ENCODE measurements at regions not wholly inside any gene's neighbourhood (a gene's known extent, or its start where the extent isn't known, plus 50 kb on each side); places are given as distances from the start of the nearest gene placed in this dataset.

DNA sequence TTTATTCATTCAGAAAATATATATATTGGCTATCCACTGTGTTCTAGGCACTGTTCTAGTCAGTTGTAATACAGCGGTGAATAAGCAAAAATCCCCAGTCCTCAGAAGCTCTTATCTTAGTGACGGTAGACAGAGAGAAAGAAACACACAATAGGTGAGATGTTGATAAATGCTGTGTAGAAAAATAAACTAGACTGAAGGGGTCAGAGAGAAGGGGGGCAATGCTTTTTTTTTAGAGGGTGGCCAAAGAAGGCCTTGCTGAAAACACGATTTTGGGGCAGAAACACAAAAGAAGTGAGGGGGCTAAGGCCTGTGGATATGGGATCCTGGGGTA, 68.0 kb upstream of the MBOAT1 start:
- H3K36me3 ChIP-seq, result no peaks in the 10 kb centered on the region

DNA sequence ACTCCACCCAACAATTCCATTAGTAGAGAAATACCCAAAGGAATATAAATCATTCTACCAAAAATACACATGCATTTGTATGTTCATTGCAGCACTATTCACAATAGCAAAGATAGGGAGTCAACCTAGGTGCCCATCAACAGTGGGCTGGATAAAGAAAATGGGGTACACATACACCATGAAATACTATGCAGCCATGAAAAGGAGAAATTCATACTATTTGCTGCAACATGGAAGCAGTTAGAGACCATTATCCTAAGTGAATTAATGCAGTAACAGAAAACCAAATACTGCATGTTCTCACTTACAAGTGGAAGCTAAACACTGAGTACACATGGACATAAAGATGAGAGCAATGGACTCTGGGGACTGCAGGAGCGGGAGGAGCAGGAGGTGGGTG, 72.4 kb upstream of the MBOAT1 start:
- Histone ChIP-seq H3K4me3 (no peak overlapping the region), H3K27me3 (no peaks in the 10 kb centered on the region), H3K4me1 (no peaks in the 10 kb centered on the region), H3K27ac (no peak overlapping the region), H3K36me3 (no peaks in the 10 kb centered on the region), H3K9me3 (no peaks in the 10 kb centered on the region)
- intact Hi-C loops (cut with DNase I; ENCODE audit: low total_unique reads), result no loop called here
- DNase-seq (ENCODE audit: low spot score in 2 of 2), result no peak
- TF ChIP-seq POLR2A (IDR thresholded peaks at IDR 0.05) (no peak), POLR2AphosphoS5 (IDR thresholded peaks at IDR 0.05) (no peak)
- TF ChIP-seq, protein P1, sequence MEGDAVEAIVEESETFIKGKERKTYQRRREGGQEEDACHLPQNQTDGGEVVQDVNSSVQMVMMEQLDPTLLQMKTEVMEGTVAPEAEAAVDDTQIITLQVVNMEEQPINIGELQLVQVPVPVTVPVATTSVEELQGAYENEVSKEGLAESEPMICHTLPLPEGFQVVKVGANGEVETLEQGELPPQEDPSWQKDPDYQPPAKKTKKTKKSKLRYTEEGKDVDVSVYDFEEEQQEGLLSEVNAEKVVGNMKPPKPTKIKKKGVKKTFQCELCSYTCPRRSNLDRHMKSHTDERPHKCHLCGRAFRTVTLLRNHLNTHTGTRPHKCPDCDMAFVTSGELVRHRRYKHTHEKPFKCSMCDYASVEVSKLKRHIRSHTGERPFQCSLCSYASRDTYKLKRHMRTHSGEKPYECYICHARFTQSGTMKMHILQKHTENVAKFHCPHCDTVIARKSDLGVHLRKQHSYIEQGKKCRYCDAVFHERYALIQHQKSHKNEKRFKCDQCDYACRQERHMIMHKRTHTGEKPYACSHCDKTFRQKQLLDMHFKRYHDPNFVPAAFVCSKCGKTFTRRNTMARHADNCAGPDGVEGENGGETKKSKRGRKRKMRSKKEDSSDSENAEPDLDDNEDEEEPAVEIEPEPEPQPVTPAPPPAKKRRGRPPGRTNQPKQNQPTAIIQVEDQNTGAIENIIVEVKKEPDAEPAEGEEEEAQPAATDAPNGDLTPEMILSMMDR (IDR thresholded peaks at IDR 0.05), result no peak

More for the DNA sequence above, 68.0 kb upstream of the MBOAT1 start:
- intact Hi-C loops (cut with DNase I; ENCODE audit: low total_unique reads), result no loop called here
- Histone ChIP-seq H3K27ac (no peak overlapping the region), H3K4me1 (no peaks in the 10 kb centered on the region), H3K4me3 (no peak overlapping the region), H3K9me3 (no peaks in the 10 kb centered on the region), H3K27me3 (no peaks in the 10 kb centered on the region)
- TF ChIP-seq, protein P1 (IDR thresholded peaks at IDR 0.05), result no peak
- TF ChIP-seq POLR2AphosphoS5 (IDR thresholded peaks at IDR 0.05), result no peak
- no peak for TF ChIP-seq POLR2A (IDR thresholded peaks at IDR 0.05)
- no peak for DNase-seq (ENCODE audit: low spot score in 2 of 2)

DNA sequence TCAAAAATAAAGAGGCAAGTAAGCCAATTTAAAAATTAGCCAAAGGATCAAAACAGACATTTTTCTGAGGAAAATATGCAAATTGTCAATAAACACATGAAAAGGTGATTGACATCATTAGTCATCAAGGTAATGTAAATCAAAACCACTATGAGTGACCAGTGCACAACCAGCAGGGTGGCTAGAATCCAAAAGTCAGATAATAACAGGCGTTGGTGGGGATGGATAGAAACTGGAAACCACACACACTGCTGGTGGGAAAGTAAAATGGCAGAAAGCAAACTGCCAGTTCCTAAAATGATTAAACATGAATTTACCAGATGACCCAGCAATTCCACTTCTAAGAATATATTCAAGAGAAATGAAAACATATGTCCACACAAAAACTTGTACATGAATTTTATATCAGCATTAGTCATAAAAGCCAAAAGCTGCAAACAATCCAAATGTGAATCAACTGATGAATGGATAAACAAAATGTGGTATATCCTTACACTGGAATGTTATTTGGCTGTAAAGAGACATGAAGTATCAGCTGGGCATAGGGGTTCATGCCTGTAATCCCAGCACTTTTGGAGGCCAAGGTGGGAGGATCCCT, 74.8 kb upstream of the MBOAT1 start:
- Histone ChIP-seq H3K9me3 (no peaks in the 10 kb centered on the region), H3K27me3 (no peaks in the 10 kb centered on the region), H3K4me1 (no peaks in the 10 kb centered on the region), H3K4me3 (no peak overlapping the region), H3K36me3 (no peaks in the 10 kb centered on the region), H3K27ac (no peak overlapping the region)
- DNase-seq (ENCODE audit: low spot score in 2 of 2), result no peak
- TF ChIP-seq POLR2A (IDR thresholded peaks at IDR 0.05) (no peak), POLR2AphosphoS5 (IDR thresholded peaks at IDR 0.05) (no peak)
- TF ChIP-seq, protein P1 (IDR thresholded peaks at IDR 0.05), result no peak
- intact Hi-C loops (cut with DNase I; ENCODE audit: low total_unique reads), result no loop called here

DNA sequence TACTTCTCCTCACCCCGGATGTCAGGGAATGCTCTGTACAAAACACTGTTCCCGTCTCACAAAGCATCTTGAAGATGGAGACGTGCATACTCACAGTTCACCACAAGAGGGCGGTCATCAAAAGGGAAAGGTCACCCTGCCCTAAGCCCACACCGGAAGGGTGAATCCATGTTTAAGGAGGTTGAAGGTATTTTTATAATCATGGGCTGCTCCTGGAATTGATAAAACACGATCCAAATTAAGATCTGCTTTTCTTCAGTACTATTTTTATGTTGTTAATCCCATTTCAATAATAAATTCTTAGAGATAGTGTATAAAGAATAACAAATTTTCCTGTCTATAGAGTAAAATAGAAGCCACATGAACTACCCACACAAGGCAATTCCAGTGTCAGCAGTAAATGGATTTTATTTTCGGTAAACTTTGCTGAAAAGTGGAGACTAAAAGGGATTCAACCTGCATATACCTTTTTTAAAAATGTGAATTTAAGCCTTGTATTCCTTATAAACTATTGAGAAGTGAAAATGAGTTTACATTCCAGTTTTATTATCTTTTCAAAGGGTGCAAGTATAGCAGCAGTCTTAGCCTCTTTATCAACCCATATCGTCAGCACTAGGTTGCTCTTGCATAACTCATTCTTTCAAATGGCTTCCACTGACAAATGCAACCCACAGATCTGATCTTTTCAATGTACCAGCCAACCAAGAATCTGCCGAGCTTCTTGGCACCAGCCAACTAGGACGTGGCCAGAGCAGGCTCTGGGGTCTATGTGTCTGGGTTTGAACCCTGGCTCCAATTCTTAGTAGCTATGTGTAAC, 79.7 kb upstream of the MBOAT1 start:
- Histone ChIP-seq H3K36me3 (no peaks in the 10 kb centered on the region), H3K4me3 (no peak overlapping the region), H3K27me3 (no peaks in the 10 kb centered on the region), H3K9me3 (no peaks in the 10 kb centered on the region), H3K27ac (no peak overlapping the region), H3K4me1 (no peaks in the 10 kb centered on the region)
- intact Hi-C loops (cut with DNase I; ENCODE audit: low total_unique reads), result no loop called here
- peak; percentile 63 to 75 for DNase-seq (ENCODE audit: low spot score in 2 of 2)
- TF ChIP-seq, protein P1 (IDR thresholded peaks at IDR 0.05), result peak; percentile 84 to 89 (median 87)
- no peak for TF ChIP-seq POLR2AphosphoS5 (IDR thresholded peaks at IDR 0.05)

DNA sequence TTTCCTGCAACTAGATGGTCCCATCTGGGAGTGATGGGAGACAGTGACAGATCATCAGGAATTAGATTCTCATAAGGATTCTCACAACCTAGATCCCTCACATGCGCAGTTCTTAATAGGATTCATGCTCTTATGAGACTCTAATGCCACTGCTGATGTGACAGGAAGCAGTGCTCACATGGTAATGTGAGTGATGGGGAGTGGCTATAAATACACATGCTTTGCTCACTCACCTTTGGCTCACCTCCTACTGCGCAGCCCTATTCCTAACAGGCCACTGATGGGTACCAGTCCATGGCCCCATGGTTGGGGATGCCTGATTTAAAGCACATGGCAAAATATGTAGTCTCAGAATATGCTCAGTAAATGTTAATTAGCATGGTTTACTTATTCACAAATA, 80.6 kb upstream of the MBOAT1 start:
- no peaks in the 10 kb centered on the region for H3K9me3 ChIP-seq
- H3K36me3 ChIP-seq, result no peaks in the 10 kb centered on the region
- TF ChIP-seq, protein P1 (IDR thresholded peaks at IDR 0.05), result no peak
- TF ChIP-seq POLR2AphosphoS5 (IDR thresholded peaks at IDR 0.05) (no peak), POLR2A (IDR thresholded peaks at IDR 0.05) (no peak)
- no peak for DNase-seq (ENCODE audit: low spot score in 2 of 2)
- no peaks in the 10 kb centered on the region for H3K4me1 ChIP-seq
- H3K27me3 ChIP-seq, result no peaks in the 10 kb centered on the region
- intact Hi-C loops (cut with DNase I; ENCODE audit: low total_unique reads), result no loop called here
- no peak overlapping the region for H3K27ac ChIP-seq
- H3K4me3 ChIP-seq, result no peak overlapping the region

Data from breast epithelium (tissue), 4 donors.